ENCODE measurements at regions not wholly inside any gene's neighbourhood (a gene's known extent, or its start where the extent isn't known, plus 50 kb on each side); places are given as distances from the start of the nearest gene placed in this dataset.

DNA sequence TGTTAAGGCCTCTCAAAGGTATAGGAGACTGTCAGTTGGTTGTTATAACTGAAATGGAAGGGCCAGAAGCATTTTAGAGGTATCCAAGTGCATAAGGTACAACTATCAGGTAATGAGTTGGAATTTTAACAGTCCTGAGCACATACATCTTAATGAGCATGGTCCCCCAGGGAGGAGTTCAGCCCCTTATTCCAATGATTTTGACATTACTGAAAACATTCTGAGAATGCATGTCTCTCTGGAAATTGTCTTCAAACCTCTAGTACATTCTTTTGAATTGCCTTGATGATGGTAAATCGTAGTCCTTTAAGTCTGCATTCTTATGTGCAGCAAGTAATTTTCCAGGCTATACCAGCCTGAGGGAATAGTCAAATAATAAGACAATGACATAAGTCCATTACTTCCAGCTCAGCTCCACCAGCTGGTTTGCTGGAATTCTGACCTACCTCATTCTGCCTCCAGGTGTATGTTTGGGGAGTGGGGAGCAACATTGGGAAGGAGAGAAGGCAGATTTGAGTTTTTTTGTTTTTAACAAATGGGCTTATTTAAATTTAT, 239.2 kb downstream of the MSRB3 start:
- DNase-seq (ENCODE audit: low read depth in 1 of 2, low spot score in 1 of 2) = no peak

DNA sequence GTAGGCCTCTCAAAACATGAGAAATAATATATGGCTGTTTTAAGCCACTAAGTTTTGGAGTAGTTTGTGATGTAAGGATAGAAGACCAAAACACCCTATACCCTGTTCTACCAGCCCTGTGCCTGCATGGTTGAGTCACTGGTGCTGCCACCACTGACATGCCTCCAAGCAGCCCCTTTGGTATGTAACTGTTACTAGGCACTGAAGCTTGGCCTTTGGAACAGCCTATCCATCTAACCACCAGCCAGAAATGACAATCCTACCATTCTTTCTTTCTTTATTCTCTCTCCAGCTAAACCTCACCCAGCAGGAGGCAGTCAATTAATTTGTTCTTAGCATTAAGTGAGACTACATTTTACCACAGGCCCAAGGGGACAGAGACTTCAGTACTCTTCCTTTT, 240.3 kb downstream of the MSRB3 start:
- DNase-seq (ENCODE audit: low read depth in 1 of 2, low spot score in 1 of 2) = no peak

DNA sequence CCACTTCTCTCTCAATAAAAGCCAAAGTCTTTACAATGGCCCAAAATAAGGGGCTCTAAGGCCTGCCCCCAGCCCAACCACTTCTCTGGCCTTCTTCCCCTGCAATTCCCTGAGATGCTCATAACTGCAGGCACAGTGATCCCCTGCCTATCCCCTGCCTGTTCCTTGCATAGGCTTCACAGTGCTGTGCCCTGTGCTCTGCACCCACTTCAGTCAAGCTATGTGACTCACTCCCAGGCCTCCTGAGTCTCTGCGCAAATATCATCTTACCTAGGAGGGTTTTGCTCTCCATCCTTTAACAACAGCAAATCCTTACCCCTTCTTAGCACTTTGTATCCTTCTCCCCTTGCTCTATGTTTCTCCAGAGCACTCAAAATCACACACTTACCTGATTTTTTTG, 242.2 kb downstream of the MSRB3 start:
- DNase-seq (ENCODE audit: low read depth in 1 of 2, low spot score in 1 of 2) = no peak

DNA sequence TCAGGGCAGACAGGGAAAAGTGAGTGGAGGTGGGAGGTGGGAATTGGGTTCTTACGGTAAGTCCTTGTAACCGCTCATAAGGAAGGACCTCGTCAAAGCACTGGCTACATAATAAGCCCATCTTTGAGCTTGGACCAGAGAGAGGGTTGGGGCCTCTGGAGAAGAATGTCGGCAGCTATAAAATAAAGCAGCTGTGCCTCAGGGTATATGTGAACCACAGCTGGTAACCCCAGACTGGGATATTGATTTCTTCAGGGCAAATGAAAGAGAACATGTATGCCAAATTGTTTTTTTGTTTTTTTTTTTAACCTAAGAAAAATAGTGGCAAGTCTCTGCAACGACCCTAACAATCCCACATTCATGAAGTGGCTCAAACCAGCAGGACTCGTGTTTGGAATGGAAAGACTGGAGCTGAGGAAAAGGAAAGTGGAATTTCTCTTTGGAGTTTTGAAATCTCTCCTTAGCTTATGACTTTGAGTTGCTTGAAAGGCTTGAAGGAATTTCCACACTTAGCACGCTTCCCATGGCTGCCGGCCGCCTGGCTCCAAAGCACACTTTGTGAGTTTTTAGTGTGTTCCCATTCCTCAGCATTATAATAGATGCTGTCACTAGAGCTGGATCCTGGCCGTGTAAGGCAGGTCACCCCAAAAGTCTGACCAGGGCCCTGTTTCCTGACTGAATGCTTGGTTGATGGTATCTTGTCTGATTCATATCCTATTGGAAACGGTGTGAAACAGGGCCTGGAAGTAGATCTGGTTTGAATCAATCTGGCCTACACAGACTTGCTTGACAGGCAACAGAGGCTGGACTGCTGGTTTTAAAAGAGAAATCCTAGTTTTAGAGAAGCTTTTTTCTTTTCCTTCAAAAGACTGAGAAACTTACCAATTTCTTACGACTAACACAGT, 244.7 kb downstream of the MSRB3 start:
- no peak for DNase-seq (ENCODE audit: low read depth in 1 of 2, low spot score in 1 of 2)

DNA sequence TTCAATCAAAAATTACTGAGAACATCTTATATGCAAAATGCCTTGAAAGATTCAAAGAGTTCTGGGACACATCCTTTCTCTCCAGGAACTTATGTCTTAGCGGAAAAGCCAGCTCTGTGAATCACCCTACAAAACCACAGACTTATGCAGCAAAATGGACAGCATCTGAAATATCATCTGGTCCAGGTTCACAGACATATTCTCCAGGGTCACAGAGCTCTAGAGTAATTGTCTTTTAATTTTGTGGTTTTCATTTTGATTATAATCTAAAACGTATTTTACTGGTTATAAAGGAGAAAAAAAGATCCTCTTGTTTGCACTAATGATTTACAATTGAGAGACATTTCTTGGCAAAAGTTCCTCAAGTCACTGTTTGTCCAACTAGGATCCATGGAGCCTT, 246.2 kb downstream of the MSRB3 start:
- no peak for DNase-seq (ENCODE audit: low read depth in 1 of 2, low spot score in 1 of 2)

DNA sequence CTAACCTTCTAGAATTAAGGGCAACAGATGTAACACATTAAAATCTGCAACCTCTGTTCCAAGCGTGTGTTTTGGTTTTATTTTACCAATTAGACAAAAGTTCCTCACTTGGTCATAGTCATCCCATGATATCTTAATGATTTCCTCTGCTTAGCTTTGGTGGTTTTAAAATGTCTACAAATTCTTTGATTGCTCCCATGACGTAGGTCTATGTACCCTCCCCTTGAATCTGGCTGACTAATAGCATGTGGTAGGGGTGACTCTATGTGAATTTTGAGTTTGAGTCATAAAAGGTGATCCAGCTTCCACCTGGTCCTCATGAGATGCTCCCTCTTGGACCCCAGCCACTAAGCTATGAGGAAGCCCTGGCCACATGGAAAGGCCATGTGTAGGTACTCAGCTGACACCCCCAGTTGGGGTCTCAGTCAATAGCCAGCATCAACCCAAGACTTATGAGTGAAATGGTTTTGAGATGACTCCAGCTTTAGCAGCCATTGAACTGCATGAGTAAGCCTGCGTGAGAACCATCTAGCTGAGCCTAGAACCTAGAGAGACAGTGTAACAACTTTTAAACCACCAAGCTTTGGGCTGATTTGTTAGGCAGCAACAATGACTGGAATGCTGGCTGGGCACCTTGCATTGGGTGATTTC, 247.1 kb downstream of the MSRB3 start:
- DNase-seq (ENCODE audit: low read depth in 1 of 2, low spot score in 1 of 2) = no peak

DNA sequence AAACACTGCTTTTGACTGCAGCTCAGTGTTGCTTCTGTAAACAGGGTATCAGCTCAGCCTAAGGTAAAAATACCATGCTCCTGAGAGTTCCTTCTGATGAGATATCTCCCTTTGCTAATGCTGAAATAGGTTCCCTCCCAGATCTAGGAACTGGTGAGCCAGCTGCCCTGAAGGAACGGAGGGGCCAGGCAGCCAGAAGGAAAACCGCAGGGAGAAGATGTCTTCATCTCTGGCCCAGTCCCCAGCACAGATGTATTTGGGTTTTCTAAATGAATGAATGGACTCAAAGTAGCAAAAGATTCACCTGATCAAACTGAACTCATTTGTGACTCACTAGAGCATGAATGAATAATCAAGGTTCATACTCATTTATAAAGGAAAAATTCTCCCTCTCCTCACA, 247.8 kb downstream of the MSRB3 start:
- DNase-seq (ENCODE audit: low read depth in 1 of 2, low spot score in 1 of 2) = no peak

DNA sequence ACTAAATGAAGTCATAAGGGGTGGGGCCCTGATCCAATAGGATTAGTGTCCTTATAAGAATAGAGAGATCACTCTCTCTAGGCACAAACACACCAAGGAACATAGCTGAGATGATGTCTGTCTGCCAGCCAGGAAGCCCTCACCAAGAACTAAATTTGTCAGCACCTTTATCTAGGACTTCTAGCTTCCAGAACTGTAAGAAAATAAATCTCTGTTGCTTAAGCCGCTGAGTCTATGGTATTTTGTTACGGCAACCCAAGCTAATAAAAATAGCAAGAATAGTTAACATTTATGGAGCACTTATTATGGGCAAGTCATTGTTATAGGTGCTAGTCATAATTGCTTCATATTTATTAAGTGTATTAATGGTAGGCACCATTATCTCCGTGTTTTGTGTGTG, 249.6 kb downstream of the MSRB3 start:
- no peak for DNase-seq (ENCODE audit: low read depth in 1 of 2, low spot score in 1 of 2)

DNA sequence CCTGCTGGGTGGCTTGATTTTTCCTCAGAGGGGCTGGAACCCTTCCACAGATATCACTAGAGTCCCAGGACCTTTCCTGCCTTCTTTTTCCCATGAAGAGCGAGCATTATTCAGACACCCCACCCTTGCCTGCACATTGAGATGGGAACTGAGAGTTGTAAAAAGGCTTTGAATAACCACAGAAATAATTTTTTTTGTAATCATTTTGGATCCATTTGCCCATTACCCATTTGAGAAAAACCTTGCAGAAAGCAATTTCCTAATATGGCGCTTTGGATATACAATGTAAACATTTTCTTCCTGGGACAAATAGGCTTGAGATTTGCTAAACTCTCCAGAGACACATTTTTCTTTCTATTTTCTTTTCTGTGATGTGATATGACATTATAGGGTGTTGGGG, 250.6 kb downstream of the MSRB3 start:
- DNase-seq (ENCODE audit: low read depth in 1 of 2, low spot score in 1 of 2) = no peak

DNA sequence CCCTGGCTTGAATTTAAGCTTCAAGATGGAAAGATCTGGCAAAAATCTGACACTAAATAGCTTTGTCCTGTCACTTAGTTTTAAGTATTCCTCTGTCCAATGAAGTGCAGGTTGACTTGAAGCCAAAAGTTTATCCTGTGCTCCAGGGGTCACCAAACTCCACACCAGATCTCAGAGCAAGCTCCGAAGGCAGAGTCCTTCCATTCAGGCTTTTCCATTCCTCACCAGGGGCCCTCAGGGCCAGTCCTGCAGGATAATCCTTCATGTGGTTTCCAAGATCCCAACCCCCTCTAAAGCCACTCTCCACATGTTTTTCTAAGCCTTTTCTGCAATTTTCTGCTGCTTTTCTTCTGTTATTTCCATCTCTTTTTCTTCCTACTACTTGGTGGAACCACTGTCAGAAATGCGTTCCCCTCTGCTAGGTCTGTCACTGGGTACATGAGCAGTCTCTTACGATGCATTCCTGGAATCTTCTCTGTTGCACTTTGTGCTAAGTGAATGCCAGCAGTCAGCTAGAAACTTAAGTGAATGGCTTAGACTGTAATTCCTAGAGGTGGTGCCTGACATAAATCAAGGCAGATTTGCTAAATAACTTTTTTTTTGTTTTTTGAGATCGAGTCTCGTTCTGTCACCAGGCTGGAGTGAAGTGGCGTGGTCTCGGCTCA, 251.4 kb downstream of the MSRB3 start:
- no peak for DNase-seq (ENCODE audit: low read depth in 1 of 2, low spot score in 1 of 2)

DNA sequence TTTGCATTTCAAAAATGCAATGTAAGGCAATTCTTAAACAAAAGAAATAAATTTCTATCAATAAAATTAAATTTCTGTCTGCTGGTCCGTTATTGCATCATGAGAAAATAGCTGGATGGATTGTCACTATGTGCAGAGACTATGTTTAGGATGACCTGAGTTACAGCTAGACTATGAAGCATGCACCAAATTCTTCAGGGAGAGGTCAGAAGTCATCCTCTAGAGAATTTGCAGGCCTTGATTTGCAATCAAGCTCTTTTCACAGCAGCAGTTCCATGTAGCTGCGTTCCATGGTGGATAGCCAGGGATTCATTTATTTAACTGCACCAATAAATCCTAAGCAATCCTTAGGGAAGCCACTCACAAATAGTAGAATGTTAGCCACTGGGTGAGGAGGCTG, 253.7 kb downstream of the MSRB3 start:
- DNase-seq (ENCODE audit: low read depth in 1 of 2, low spot score in 1 of 2) = no peak

DNA sequence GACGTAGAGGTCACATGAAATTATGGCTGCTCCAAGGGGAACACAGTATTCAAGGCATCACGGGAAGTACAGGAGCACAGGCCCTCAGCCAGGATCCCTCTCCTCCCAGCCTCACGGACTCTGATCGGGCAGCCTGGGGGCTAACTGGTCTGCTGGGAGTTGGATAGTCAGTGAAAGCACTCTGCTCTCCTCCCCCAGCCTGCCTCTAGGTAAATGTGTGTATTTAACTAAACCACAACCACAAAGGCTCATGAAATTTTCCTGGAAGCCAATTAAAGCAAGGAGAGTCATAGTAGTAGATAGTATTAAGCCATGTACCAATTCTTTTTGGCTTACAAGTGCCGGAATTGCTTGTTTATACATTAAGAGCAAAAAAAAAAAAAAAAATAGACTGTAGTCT, 254.3 kb downstream of the MSRB3 start:
- DNase-seq (ENCODE audit: low read depth in 1 of 2, low spot score in 1 of 2) = no peak

DNA sequence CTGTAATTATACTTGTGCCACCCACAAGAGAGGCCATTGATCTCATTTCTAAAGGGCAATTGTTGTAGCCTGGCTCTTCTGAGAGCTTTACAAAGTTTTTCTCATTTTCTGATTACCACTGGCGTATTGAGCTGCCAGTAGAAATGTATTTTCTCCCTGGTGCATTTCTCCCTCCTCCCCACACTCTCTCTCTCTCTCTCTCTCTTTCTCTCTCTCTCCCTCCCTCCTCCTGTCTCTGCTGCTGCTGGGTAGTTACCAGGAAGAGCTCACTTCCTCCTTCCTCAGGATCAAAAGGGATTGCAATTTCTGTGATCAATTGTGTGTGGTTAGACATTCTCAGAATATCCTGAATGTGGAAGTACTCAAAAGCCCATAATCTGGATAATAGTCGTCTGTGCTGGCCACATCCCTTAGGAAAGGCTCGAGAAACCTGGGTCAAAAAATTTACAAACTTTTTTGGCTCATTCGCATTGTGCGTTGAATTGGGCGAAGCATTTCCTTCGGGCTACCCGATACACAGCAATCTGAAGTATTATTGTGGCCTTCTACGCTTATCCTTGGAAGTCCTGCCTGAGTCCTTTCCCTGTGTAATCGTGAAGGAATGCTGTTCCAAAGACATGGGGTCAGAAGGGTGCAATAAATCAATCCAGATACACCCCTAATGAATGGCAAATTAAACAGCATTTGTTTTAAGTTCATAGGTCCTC, 254.8 kb downstream of the MSRB3 start:
- DNase-seq (ENCODE audit: low read depth in 1 of 2, low spot score in 1 of 2) = no peak

DNA sequence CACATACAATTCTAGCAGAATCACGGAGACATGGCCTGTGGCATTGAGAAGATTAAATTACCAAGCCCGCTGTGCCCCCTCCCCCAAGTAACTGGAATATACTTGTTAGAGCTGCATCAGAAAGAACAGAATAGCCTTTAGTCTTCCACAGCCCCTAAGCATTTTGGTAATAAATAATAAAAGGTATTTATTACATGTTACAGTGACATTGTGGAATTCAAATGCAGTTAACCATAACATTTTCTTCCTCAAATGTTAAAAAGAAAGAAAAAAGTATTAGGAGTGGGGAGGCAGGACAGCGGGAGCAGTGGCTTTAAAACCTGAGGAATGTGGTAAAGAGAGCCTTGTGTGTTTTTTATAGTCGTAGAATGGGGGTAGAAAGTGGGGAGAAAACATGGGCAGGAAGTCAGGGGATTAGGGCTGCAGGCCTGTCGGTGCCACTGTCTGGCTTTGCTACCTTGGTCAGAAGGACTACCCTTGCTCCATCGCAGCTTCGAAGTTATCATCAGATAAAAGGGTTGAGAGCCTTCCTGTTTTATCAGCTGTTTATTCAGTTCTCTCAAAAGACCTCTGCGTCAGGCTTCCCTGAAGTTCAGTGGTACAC, 255.9 kb downstream of the MSRB3 start:
- no peak for DNase-seq (ENCODE audit: low read depth in 1 of 2, low spot score in 1 of 2)

DNA sequence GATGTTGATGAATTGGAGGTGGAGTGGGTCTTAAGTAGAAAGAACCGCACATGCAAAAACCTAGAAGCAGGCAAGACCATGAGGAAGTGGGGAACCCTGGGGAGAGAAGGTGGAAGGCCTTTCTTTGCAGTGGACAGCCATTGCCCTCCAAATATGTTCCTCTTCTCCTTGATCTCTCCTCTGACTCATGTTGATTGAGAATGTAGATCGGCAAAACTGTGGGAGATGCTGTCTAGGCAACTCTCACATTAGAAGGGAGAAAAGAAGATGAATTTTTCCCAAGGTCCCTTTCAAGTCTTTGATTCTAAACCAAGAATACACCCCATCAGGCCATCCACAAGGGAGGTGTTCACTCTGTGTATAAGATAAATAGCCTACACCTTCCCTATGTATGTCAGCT, 257.5 kb downstream of the MSRB3 start:
- no peak for DNase-seq (ENCODE audit: low read depth in 1 of 2, low spot score in 1 of 2)

DNA sequence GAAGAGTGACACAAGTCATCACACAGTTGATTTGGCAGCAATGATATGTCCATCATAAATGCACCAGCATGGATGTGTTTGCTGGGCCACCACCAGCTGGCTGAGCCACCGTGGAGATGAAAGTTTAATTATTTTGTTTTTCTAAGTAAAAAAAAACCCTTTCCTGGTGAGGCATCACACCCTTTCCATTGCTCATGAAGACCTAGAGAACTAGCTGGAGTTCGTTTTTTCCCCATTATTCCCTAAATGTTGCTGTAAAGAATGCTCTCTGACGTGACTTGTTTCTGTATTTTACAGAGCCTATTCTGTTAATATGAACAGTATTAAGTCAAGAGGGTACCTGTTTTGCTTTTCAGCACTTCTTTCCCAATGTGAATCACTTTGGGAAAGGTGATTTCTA, 257.9 kb downstream of the MSRB3 start:
- no peak for DNase-seq (ENCODE audit: low read depth in 1 of 2, low spot score in 1 of 2)

DNA sequence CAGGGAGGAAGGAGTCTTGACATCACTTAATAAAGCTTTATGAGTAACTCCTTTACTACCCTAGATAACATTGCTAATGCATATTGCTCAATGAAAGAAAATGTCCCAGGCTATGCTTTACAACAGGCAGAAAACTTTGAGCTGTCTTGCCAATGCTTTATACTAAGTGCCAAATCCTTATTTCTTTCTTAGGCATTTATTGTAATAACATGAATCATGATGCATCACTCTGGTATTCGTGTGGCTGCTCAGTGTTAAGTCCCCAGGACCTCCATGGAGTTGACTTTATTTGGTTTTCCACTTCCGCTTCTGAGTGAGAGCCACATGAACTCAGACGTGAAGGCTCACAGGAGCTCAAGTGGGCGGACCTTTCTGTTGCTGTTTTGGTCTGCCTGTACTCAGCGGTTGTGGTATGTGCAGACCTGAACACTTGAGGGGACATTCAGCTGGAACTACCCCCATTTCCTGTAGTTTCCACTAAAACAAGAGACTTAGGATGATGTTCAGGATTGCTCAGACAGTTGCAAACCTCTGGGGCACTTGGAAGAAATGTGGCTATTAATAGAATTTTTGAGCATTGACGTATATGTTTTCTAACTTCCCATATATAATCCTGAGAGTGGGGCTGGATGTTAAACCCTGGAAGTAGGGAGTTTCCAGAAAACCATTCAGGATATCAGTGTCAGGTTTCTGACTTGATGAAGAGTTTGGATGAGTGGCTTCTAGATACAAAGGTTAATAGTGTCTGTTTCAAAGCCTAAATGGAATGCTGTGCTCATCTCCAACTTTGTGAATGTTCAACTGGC, 258.6 kb downstream of the MSRB3 start:
- DNase-seq (ENCODE audit: low read depth in 1 of 2, low spot score in 1 of 2) = no peak

DNA sequence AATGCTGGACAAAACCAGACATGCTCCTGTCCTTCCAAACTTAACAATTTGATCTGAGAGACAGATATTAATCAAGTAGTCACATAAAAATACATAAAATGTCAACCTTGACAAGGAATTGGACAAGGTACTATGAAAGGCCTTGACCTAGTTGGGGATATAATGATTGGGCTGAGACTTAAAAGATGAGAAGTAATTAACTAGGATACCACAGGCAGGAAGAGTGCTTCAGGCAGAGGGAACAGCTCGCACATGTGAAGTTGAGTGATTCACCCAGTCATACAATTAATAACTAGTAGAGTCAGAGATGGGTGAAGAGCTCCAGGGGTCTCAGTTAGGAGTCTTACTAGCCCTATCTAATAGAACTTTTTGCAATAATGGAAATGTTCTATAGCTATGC, 259.5 kb downstream of the MSRB3 start:
- no peak for DNase-seq (ENCODE audit: low read depth in 1 of 2, low spot score in 1 of 2)

DNA sequence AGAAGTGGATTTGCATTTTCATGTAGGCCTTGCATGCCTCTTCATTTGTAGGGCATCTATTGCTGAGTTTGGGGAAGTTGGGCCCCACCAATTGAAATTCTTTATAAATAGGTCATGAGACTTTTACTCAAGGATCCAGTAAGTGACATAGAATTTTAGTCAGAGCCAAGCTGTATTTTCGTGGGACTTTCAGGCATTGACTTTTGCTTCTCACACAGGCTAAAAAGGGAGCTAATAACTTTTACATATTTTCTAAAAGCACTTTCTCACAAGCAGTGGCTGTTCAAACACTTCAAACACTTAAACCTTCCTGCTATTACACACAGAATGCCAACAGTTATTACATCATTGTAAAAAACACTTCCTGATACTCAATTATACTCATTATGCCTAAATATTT, 260.5 kb downstream of the MSRB3 start:
- DNase-seq (ENCODE audit: low read depth in 1 of 2, low spot score in 1 of 2) = no peak

DNA sequence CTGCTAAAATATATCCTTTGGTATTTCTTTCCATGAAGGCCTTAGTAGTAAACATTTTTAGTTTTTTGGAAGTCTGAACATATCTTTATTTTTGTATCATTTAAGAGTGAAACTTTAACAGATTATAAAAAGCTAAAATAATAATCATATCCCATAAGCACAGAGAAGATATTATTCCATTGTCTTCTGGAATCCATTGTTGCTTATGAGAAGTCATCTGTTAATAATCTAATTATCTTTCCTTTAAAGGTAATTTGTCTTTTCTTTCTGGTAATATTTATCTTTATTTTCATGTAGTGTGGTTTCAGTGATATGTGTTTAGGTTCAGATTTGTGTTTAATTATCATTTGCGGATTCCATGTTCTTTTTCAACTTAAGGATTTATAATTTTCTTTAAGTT, 261.7 kb downstream of the MSRB3 start:
- no peak for DNase-seq (ENCODE audit: low read depth in 1 of 2, low spot score in 1 of 2)

Data from activated T-helper 1 cell treated with anti-CD3 and anti-CD28 coated beads, Interleukin-2, amount 50 U/mL, for 16 hours (primary cell).